ENCODE measurements at regions not wholly inside any gene's neighbourhood (a gene's known extent, or its start where the extent isn't known, plus 50 kb on each side); places are given as distances from the start of the nearest gene placed in this dataset.

DNA sequence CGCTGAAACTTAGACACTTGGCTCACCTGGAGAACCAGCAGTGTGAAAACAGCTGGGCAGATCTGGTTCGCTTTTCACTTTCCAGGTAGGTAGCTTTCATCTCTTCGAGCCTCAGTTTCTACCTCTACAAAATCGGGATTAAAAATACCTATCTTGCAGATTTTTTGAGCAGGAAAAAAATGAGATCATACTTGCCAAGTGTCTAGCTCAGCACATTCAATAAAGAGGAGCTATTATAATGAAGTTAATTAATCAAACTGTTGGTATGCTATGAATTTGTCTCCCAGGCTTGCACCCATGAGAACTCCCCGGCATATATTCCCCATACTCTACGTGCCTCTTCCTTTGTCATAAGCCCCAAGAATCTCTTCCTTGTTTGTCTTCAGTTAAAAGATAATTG lies 158.6 kb upstream of the LDB2 start:
- no peaks in the 10 kb centered on the region for H3K4me1 ChIP-seq
- no peak for DNase-seq
- H3K9me3 ChIP-seq = no peaks in the 10 kb centered on the region
- no peak overlapping the region for H3K4me3 ChIP-seq
- intact Hi-C loops (cut with DNase I) = no loop called here
- ATAC-seq = no peak
- H3K27me3 ChIP-seq = no peaks in the 10 kb centered on the region
- no peak overlapping the region for H3K27ac ChIP-seq
- no peaks in the 10 kb centered on the region for H3K36me3 ChIP-seq
- TF ChIP-seq, protein P1, sequence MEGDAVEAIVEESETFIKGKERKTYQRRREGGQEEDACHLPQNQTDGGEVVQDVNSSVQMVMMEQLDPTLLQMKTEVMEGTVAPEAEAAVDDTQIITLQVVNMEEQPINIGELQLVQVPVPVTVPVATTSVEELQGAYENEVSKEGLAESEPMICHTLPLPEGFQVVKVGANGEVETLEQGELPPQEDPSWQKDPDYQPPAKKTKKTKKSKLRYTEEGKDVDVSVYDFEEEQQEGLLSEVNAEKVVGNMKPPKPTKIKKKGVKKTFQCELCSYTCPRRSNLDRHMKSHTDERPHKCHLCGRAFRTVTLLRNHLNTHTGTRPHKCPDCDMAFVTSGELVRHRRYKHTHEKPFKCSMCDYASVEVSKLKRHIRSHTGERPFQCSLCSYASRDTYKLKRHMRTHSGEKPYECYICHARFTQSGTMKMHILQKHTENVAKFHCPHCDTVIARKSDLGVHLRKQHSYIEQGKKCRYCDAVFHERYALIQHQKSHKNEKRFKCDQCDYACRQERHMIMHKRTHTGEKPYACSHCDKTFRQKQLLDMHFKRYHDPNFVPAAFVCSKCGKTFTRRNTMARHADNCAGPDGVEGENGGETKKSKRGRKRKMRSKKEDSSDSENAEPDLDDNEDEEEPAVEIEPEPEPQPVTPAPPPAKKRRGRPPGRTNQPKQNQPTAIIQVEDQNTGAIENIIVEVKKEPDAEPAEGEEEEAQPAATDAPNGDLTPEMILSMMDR (IDR thresholded peaks at IDR 0.05) = no peak

DNA sequence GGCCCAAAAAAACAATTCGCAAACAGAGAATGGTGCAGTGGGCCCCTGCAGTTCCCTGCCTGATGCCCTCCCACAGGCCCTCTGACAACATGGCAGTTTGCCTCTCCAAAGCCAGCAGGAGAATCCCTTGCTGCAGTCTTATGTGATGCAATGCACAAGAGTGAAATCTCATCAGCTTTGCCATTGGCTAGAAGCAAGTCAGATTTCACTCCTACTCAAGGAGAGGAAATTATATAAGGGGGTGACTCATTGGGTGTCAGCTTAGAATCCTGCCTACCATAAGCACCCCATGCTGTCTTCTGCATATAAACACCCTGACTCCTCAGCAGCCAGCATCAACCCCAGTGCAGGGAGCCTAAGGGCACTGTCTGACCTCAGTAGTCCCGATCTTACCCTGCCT lies 157.3 kb upstream of the LDB2 start:
- Histone ChIP-seq H3K27me3 (no peaks in the 10 kb centered on the region), H3K36me3 (no peaks in the 10 kb centered on the region), H3K4me3 (no peak overlapping the region), H3K4me1 (no peaks in the 10 kb centered on the region), H3K9me3 (no peaks in the 10 kb centered on the region), H3K27ac (no peak overlapping the region)
- TF ChIP-seq, protein P1 (IDR thresholded peaks at IDR 0.05) = no peak
- no peak for DNase-seq
- intact Hi-C loops (cut with DNase I) = no loop called here
- no peak for ATAC-seq

DNA sequence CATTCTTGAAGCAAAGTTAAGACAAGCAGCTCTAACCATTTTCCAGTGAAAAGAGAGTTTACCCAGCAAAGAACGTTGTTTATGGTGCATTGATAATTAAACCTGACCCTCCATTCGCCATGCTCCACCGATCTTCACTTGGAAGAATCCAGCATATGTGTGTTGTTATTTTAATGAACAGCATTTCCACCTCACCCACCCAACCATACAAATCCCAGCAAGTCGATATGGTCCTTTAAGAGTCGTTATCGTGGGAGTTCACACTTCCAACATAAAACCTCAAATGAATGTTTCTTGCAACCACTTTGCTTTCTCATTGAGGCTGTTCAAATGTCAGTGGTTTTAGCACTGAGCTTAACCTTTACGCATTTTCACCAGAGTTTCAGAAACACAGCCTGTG lies 147.4 kb upstream of the LDB2 start:
- Histone ChIP-seq H3K36me3 (no peaks in the 10 kb centered on the region), H3K27me3 (no peaks in the 10 kb centered on the region), H3K9me3 (no peaks in the 10 kb centered on the region), H3K4me3 (no peak overlapping the region), H3K4me1 (no peaks in the 10 kb centered on the region), H3K27ac (no peak overlapping the region)
- DNase-seq (no peak), ATAC-seq (no peak)
- intact Hi-C loops (cut with DNase I) = no loop called here
- TF ChIP-seq, protein P1 (IDR thresholded peaks at IDR 0.05) = no peak

DNA sequence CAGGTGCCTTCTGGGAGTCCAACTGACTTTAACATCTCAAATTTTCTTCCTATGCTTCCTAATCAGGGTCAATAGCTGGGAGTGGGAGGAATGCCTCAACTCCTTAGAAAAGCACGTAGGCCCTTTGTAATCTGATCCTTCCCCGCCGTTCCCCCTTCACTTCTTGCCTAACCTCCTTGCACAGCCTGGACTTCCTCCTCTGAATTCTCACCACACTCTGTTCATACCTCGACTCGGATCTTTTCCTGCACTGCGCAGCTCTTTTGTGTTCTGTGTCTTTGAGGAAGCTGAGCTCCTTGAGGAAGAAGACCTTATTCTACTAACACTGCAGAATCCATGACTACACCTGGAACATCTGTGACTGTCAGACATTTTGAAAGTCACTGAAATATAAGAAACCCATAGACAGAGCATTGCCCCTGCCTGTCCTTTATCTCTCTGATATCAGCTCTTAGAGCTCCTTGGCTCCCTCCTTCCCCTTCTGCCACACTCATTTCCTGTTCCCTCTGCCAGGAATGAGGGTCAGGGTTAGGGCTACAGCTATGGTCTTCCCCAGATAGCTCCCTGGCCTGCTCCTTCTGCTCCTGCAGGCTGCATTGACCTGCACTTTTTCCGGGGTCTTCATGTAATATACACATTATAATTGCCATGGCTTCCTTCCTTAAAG lies 140.2 kb upstream of the LDB2 start:
- Histone ChIP-seq H3K4me3 (no peak overlapping the region), H3K4me1 (no peaks in the 10 kb centered on the region), H3K27me3 (no peaks in the 10 kb centered on the region), H3K9me3 (no peaks in the 10 kb centered on the region), H3K27ac (no peak overlapping the region), H3K36me3 (no peaks in the 10 kb centered on the region)
- intact Hi-C loops (cut with DNase I) = no loop called here
- DNase-seq = no peak
- ATAC-seq = no peak
- TF ChIP-seq, protein P1 (IDR thresholded peaks at IDR 0.05) = no peak

DNA sequence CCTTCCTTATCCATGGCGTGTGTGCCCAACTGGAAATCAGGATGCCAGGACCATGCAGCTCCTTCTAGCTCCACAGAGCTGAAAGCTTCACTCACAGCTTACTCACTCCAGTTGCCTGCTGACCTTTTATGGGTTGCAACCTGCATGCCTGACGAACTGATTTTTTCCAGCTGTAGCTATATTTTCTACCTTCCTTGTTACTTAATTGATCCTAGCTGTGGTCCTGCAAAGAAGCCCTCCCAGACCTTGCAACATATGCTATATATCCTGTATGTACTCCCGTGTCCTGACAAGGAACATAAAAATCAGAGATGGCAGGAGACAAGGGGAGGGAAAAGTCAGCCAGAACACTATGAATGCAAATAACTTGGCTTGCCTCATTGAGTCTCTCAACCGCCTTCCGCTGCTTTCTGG lies 135.3 kb upstream of the LDB2 start:
- Histone ChIP-seq H3K4me1 (no peaks in the 10 kb centered on the region), H3K9me3 (no peaks in the 10 kb centered on the region), H3K36me3 (no peaks in the 10 kb centered on the region), H3K4me3 (no peak overlapping the region), H3K27me3 (no peaks in the 10 kb centered on the region), H3K27ac (no peak overlapping the region)
- intact Hi-C loops (cut with DNase I) = no loop called here
- ATAC-seq (no peak), DNase-seq (no peak)
- TF ChIP-seq, protein P1 (IDR thresholded peaks at IDR 0.05) = no peak

Measured in upper lobe of right lung (tissue), 1 donor.